ENCODE measurements at regions not wholly inside any gene's neighbourhood (a gene's known extent, or its start where the extent isn't known, plus 50 kb on each side); places are given as distances from the start of the nearest gene placed in this dataset.
A peak's percentile ranks its signal among the peaks of the same experiment; 100 is the strongest.

DNA sequence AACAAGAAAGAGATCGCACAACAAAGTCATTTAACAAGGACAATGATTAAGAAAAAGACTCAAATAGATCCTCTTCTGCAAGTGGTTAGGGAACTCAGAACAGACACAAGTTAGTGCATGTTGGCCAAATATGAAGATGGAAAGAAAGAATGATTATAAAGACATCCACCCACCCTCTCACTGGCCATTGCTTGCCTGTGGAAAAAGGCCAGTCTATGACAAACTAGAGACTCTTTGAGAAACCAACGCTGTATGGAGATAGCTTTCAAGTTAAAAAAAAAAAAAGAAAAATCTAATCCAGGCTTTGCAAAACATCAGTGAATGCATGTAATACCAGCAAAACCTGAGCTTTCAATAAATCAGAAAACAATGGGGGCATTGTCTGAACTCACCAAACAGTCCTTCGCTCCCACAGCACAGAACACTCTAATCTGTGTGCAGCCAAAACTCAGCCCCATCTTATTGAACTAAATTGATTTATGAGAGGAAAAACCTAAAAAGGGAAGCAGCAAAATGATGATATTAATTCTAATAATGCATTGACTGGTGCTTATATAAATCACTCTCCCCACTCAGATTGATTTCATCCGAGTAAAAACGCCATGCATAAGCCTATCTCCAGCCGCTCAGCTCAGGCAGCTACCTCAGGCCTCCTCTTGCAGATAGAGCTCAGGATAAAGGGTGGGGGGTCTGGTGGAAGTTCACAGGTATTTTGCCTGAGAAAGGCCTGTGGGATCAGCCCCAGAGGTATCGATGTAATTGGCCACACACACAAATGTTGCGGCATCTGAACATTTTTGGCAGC lies 547.1 kb downstream of the CCDC171 start:
- DNase-seq (ENCODE audit: low read depth) = no peak

GRCh38 chr9:16100537-16101091 lies 547.8 kb downstream of the CCDC171 start:
- no peak for DNase-seq (ENCODE audit: low read depth)

DNA sequence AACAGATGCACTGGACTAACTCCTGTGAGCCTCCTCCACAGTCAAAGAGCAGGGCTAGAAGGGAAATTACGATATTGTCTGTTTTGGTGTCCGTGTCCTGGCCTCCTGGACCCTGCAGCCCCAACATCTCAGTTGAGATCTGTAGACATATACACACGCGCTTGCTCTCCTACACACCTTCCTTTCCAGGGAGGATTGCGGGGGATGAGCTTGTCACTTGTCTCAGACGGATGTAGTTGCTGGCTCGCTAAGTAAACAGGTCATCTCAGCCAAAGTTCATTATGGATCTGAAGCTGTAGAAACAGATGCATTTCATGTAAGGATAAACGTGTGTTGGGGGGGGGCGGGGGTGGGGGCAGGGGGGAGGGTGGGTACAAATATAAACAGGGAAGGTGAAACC lies 549.3 kb downstream of the CCDC171 start:
- DNase-seq (ENCODE audit: low read depth) = no peak

DNA sequence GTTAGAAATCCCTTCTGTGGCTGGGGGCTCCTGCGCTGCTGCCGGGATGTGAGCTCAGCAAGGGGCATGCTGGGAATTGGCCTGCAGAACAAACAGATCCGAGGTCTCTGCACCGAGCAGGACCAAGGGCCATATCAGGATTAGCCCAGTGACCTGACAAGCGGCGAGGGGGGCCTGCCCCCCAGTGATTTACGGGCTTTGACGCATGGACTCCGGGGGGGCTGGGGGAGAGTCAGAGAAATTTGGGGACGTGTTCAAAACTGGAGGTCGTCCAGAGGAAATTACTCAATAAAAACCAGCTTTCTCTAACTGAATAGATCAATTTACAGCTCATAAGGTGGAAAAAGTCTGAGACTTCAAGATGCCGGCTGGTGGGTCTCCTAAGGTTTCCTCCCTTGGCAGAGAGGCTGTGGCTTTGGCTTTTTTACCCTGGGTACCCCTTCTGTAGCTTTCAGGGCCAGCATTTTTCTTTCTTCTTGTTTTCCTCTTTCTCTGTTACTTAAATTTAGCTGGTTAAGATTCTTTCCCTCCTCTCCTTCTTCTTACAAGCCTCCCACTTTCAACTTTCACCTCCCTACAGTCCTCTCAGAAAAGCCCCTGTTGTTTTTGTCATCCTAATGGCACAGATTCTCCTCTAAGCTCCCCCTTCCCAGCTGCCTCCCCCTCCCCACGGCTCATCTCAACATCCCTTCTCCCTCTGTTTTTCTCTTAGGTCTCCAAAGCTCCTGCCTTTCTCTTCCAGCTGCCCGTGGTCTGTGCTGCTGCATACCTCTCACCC lies 551.0 kb downstream of the CCDC171 start:
- no peak for DNase-seq (ENCODE audit: low read depth)

GRCh38 chr9:16105168-16106020 lies 552.6 kb downstream of the CCDC171 start:
- no peak for DNase-seq (ENCODE audit: low read depth)

- no peak for DNase-seq (ENCODE audit: low read depth)
Measured at GRCh38 chr9:16106021-16106571, 553.3 kb downstream of the CCDC171 start.

- no peak for DNase-seq (ENCODE audit: low read depth)
Measured at GRCh38 chr9:16112116-16112515, 559.3 kb downstream of the CCDC171 start.

GRCh38 chr9:16115994-16116393 lies 563.2 kb downstream of the CCDC171 start:
- DNase-seq (ENCODE audit: low read depth) = no peak

DNA sequence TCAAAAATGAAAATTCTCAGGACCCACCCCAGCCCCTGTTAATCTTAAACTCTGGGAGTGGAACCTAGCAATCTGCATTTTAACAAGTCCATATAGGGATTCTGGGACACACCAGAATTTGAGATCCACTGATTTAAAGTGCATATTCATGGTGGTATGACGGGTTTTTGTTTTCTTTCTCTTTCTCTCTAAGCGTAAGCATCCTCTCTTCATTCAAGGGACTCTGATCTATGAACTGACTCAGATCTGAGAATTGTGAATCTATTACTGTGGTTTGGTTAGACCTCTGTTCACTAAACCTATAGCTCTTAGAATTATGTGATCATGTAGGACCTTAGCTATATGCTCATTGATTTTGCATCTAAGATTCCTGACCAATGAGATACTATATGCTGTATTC lies 565.2 kb downstream of the CCDC171 start:
- DNase-seq (ENCODE audit: low read depth) = no peak

- peak; percentile 91 for DNase-seq (ENCODE audit: low read depth)
Measured at GRCh38 chr9:16119261-16120230, 566.7 kb downstream of the CCDC171 start.

DNA sequence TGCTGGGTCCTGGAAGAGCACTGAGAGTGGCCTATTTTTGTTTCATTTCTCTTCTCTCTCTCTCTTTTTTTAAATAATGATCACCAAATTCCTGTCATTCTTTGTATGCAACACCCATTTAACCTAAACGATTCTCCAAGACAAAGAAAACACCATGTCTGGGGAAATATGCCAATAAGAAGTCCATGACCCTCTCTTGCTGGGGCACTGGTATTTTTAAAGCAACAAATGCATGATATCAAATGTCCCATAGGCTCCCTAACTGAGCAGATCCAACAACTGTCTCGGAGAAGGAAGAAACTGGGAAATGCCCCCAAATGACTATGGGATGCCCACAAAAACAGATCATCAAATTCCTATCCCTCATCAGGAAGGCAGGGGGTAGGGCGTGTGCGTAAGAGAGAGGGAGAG lies 567.4 kb downstream of the CCDC171 start:
- DNase-seq (ENCODE audit: low read depth) = peak; percentile 61

- DNase-seq (ENCODE audit: low read depth) = no peak
Measured at GRCh38 chr9:16120727-16121126, 567.9 kb downstream of the CCDC171 start.

DNA sequence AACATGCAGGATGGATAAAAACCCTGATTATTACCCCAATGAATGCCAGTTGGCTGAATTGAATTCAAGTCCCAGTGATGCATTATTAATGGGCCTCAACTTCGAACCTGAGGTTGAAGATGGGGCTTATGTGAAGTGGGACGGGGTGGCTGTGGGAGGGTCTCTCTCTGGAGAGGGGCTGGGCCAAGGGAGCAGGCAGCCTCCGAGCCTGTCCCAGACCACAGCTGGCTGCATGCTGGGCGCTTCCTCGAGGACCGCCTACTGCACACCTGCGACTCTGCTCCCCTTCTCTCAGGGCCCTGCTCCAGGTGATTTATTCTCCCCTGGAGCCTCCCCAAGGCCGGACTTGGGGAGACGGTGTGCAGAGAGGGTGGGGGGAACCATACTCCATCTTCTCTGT lies 568.3 kb downstream of the CCDC171 start:
- no peak for DNase-seq (ENCODE audit: low read depth)

DNA sequence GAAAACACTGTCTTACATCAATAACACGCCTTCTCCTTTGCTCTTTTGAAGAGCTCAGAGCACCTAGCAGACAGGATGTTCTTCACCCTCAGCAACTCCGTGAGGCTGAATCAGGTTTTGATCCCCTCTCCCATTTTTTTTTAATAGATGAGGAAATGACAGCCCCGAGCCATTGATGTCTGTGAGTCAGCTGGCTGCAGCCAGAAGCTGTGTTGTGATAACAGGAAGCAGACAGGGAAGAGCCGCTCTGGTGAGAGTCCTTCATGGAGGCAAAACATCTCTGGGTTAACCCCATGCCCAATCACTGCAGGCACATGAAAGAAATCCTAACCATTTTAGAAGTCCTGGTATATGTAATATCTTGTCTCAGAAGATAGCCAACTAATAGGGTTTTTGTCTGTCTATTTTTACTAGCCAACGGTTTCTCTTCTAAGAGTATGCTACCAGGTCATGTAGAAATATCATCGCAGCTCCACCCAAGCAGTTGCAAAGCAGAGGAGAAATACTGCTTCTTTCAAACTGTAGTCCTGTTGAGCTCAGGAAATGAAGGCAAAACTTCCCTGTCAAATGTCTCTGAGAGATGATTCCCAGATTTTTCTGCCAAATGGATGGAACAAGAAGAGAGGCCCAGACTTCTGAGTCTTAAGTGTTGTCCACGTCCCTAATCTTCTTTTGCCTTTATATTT lies 568.9 kb downstream of the CCDC171 start:
- DNase-seq (ENCODE audit: low read depth) = peak; percentile 82

DNA sequence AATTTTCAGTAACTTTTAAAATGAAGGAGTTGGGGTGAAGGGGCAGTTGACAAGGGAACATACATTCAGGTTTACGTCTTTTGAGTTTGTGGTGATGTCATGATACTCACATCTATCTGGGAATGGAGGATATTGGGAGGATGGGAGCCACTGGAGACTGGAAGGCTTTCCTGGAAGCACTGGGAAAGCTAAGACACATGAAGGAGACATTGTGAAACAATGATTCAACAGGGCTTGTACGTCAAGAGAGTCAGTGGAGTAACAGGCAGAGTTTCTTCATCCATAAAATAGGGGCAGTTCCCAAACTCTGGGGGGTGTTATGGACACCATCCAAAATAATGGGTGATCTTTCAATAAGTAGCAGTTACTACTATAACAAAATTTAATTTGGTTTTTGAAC lies 572.8 kb downstream of the CCDC171 start:
- DNase-seq (ENCODE audit: low read depth) = no peak

DNA sequence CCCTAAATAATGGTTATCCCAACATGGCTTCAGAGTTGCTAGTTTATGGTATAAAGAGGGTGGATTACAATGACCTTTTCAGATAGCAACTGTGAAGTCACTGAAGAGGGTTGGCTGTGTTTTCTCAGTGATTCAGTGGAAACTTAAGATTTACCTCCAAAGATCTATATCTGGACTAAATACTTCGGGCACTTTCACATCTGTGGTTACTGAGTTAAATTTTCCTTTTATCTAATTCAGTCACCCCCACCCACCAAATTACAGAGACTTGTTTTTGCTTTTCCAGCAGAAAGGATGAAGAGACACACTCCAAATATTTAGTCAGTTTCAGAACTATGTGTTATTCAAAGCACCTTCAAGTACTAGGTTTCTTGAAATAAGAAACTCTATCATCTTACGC lies 573.2 kb downstream of the CCDC171 start:
- DNase-seq (ENCODE audit: low read depth) = no peak

- no peak for DNase-seq (ENCODE audit: low read depth)
Measured at GRCh38 chr9:16128003-16128402, 575.2 kb downstream of the CCDC171 start.

DNA sequence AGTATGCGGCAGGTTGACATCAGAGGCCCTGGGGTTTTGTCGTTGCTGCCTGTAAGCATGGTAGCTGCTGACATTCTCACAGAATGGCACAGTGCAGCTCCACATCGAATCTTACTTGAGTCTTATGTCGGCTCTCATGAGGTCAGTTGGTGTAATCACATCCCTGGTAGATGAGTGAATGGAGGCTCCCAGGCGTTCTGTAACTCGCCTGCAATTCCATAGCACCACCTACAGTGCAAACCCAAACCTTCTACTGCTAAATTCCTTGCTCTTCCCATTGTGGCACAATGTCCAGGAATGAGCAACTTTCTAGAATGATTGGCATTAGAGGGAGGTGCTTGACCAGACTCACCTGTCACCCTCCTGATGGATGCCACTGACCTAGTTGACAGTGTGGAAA lies 578.4 kb downstream of the CCDC171 start:
- peak; percentile 76 for DNase-seq (ENCODE audit: low read depth)

DNA sequence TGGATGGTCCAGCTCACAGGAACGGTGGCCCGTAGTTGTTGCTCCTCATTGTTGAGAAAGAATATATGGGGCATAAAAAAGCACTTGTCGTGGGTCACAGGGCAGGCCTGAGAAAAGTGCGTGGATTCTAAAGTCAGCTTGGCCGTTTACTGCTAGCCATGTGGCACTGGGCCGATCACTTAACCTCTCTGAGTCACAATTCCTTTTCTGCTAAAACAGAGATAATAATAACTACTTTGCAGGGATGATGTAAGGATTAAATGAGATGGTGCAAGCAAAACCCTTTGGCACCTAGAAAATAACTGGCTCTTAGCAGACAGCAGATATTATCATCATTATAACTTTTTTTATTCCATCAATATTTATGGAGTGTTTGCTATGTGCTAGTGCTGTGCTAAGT lies 579.7 kb downstream of the CCDC171 start:
- peak; percentile 38 for DNase-seq (ENCODE audit: low read depth)

- DNase-seq (ENCODE audit: low read depth) = no peak
Measured at GRCh38 chr9:16133032-16133431, 580.2 kb downstream of the CCDC171 start.
